ENCODE measurements at regions not wholly inside any gene's neighbourhood (a gene's known extent, or its start where the extent isn't known, plus 50 kb on each side); places are given as distances from the start of the nearest gene placed in this dataset.

GRCh38 chr7:42694894-42695507, 216.9 kb downstream of the C7orf25 start:
- 55 to 69% (median 62%) methylated on average over 6 of the region's 6 CpGs for WGBS, 3 donors
- H3K27ac ChIP-seq (ENCODE audit: low read depth, low read length) = no peak overlapping the region

GRCh38 chr7:42693722-42694121, 218.1 kb downstream of the C7orf25 start:
- no peak overlapping the region for H3K27ac ChIP-seq (ENCODE audit: low read depth, low read length)
- WGBS, 3 donors = 89 to 94% (median 92%) methylated on average over 5 of the region's 5 CpGs

GRCh38 chr7:42692621-42693020, 219.2 kb downstream of the C7orf25 start:
- H3K27ac ChIP-seq (ENCODE audit: low read depth, low read length) = no peak overlapping the region
- WGBS, 3 donors = 61 to 79% (median 75%) methylated on average over 5 of the region's 5 CpGs

GRCh38 chr7:42690794-42691639, 220.9 kb downstream of the C7orf25 start:
- H3K27ac ChIP-seq (ENCODE audit: low read depth, low read length) = no peak overlapping the region
- 56 to 59% (median 58%) methylated on average over 11 of the region's 11 CpGs for WGBS, 3 donors

- H3K27ac ChIP-seq (ENCODE audit: low read depth, low read length) = no peak overlapping the region
- 83 to 96% (median 95%) methylated on average over 1 of the region's 1 CpG for WGBS, 3 donors
Observed at GRCh38 chr7:42689626-42690025, 222.2 kb downstream of the C7orf25 start.

- 49 to 73% (median 54%) methylated on average over 2 of the region's 2 CpGs for WGBS, 3 donors
- H3K27ac ChIP-seq (ENCODE audit: low read depth, low read length) = no peak overlapping the region
Observed at GRCh38 chr7:42688056-42688371, 223.9 kb downstream of the C7orf25 start.

GRCh38 chr7:42687211-42688055, 224.4 kb downstream of the C7orf25 start:
- H3K27ac ChIP-seq (ENCODE audit: low read depth, low read length) = no peak overlapping the region
- WGBS, 3 donors = 55 to 63% (median 55%) methylated on average over 9 of the region's 9 CpGs

- WGBS, 3 donors = 39 to 75% (median 69%) methylated on average over 12 of the region's 12 CpGs
- no peak overlapping the region for H3K27ac ChIP-seq (ENCODE audit: low read depth, low read length)
Observed at GRCh38 chr7:42686594-42687156, 225.2 kb downstream of the C7orf25 start.

- WGBS, 3 donors = 53 to 69% (median 59%) methylated on average over 9 of the region's 9 CpGs
Observed at GRCh38 chr7:42685911-42686310, 226.0 kb downstream of the C7orf25 start.

GRCh38 chr7:42677751-42678699, 233.8 kb downstream of the C7orf25 start:
- 18 to 47% (median 26%) methylated on average over 3 of the region's 3 CpGs for WGBS, 3 donors
- H3K27ac ChIP-seq (ENCODE audit: low read depth, low read length) = no peak overlapping the region

More at GRCh38 chr7:42685911-42686310, 226.0 kb downstream of the C7orf25 start:
- no peak overlapping the region for H3K27ac ChIP-seq (ENCODE audit: low read depth, low read length)

GRCh38 chr7:42674541-42674940, 237.3 kb downstream of the C7orf25 start:
- no peak overlapping the region for H3K27ac ChIP-seq (ENCODE audit: low read depth, low read length)

GRCh38 chr7:42673951-42674350, 237.9 kb downstream of the C7orf25 start:
- WGBS, 3 donors = 58 to 88% (median 83%) methylated on average over 6 of the region's 6 CpGs
- no peak overlapping the region for H3K27ac ChIP-seq (ENCODE audit: low read depth, low read length)

GRCh38 chr7:42672339-42672999, 239.4 kb downstream of the C7orf25 start:
- no peak overlapping the region for H3K27ac ChIP-seq (ENCODE audit: low read depth, low read length)
- WGBS, 3 donors = 50 to 53% (median 51%) methylated on average over 2 of the region's 2 CpGs

GRCh38 chr7:42671627-42672026, 240.2 kb downstream of the C7orf25 start:
- 32 to 47% (median 41%) methylated on average over 1 of the region's 1 CpG for WGBS, 3 donors

GRCh38 chr7:42666994-42667393, 244.9 kb downstream of the C7orf25 start:
- WGBS, 3 donors = 69 to 85% (median 78%) methylated on average over 3 of the region's 3 CpGs

More at GRCh38 chr7:42671627-42672026, 240.2 kb downstream of the C7orf25 start:
- H3K27ac ChIP-seq (ENCODE audit: low read depth, low read length) = no peak overlapping the region

GRCh38 chr7:42662862-42663261, 249.0 kb downstream of the C7orf25 start:
- WGBS, 3 donors = 87 to 92% (median 87%) methylated on average over 1 of the region's 1 CpG
- no peak overlapping the region for H3K27ac ChIP-seq (ENCODE audit: low read depth, low read length)

More at GRCh38 chr7:42666994-42667393, 244.9 kb downstream of the C7orf25 start:
- no peak overlapping the region for H3K27ac ChIP-seq (ENCODE audit: low read depth, low read length)

GRCh38 chr7:42661312-42661711, 250.6 kb downstream of the C7orf25 start:
- 77 to 90% (median 85%) methylated on average over 2 of the region's 2 CpGs for WGBS, 3 donors
- no peak overlapping the region for H3K27ac ChIP-seq (ENCODE audit: low read depth, low read length)
